HG03066 (cell line): ENCODE measurements at regions not wholly inside any gene's neighbourhood (a gene's known extent, or its start where the extent isn't known, plus 50 kb on each side); places are given as distances from the start of the nearest gene placed in this dataset.

ENCODE experiments used
- ATAC-seq: cut with Tn5 transposase; IDR thresholded peaks from one replicate; pipeline ENCODE4 v1.9.1; 2021; ENCODE audit warnings: low read depth; ENCODE audit not compliant: unreplicated experiment

- ATAC-seq: no peak
Measured at GRCh38 chr15:47376190-47376589, 341.1 kb upstream of the SEMA6D start.

DNA sequence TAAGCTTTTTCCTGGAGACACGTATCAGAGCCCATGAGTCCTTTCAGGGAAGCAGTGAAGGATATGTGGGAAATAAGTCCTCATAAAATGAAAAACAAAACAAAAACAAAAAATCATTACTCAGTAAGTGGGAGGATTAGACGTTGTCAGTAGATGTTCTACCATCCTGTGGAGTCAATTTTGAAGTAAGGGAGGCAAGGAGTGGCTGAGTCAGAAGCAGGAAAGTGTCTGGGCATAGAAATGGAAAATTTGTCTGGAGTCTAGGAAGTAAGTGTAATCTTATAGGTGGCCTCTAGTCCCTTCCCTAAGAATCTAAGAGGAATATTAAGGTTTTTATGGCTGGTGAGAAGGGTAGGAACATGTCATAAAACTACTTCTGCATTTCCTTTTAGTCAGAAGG lies 339.8 kb upstream of the SEMA6D start:
- no peak for ATAC-seq

- no peak for ATAC-seq
Measured at GRCh38 chr15:47378527-47378926, 338.8 kb upstream of the SEMA6D start.

- ATAC-seq: no peak
Measured at GRCh38 chr15:47383102-47383501, 334.2 kb upstream of the SEMA6D start.

DNA sequence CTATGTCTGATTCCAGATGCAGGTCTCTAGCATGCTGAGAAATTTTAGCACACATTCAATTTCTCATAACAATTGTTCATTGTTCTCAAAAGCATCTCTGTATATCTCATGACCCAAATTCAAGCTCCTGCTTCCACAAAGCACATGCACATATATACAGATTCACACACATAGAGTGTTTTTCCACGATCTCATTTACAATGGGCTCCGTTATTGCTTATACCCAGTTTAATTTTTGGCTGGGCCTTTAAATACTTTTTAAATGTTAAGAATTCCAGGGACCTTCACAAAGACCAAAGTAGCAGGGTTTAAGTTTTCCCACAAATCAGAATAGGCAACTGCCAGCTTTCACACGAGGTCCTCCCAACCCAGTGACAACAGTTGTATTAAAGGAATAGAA lies 333.5 kb upstream of the SEMA6D start:
- ATAC-seq: no peak

- ATAC-seq: no peak
Measured at GRCh38 chr15:47384341-47384740, 333.0 kb upstream of the SEMA6D start.

GRCh38 chr15:47384776-47385175 lies 332.5 kb upstream of the SEMA6D start:
- no peak for ATAC-seq

- ATAC-seq: no peak
Measured at GRCh38 chr15:47386459-47386858, 330.8 kb upstream of the SEMA6D start.

GRCh38 chr15:47388299-47388698 lies 329.0 kb upstream of the SEMA6D start:
- ATAC-seq: no peak

GRCh38 chr15:47390208-47390765 lies 327.0 kb upstream of the SEMA6D start:
- ATAC-seq: no peak

DNA sequence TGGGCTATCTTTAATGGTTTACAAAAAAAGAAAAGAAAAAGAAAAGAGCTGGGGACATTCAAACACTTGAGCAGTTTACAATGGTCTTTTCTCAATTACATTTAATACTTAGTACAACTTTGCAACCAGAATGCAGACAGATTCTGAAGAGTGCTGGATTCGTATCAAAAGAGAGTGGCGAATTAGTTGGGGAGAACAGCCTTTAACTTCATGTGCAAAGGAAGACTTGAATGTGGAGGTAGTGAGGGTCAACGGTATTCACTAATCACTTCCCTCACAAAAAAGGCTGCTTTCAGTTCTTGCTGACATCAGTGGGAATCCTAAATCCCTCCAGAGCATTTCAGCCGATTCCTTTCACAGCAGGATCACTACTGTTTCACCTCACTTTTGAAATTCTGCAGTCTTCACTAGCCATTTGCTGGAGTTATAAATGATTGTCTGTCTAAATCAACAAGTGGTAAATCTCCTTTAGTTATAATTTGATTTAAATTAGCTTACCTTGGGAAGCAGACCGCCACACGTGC lies 323.0 kb upstream of the SEMA6D start:
- ATAC-seq: no peak

GRCh38 chr15:47395076-47395475 lies 322.2 kb upstream of the SEMA6D start:
- no peak for ATAC-seq

DNA sequence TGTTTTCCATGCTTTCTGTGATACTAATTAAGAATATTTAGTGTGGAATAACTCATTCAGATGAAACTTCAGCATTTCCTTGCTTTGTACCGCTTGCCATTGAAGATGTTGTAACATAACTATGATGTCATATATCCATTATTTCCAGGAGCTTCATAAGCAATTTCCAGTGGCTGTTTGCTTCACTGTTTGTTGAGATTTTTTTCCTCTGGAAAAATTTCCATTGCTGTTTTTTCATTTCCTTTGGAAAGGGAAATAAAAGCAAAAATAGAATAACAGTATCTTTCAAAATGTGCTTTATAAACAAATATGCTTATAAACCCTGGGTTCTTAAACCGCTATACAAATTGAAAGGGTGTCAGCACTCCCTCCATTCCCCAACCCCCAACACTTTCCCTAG lies 319.6 kb upstream of the SEMA6D start:
- no peak for ATAC-seq

- no peak for ATAC-seq
Measured at GRCh38 chr15:47398132-47398531, 319.2 kb upstream of the SEMA6D start.

DNA sequence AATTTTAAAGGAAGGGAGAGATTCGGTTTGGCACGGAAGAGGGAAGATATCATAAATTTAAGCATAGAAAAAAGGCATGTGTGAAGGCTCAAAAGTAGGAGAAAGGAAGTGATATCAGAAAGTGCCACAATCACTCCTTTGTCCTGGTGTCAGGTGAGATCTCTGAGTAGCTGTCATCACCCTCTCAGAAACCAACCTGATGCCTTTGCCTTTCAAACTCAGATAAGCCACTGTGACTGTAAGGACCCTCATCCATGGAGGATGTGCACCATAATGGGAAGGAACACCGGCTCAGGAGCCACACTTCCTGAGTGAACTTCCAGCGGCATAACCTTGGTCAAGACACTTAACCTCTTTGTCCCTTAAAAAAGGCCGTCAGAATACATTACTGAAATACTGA lies 318.7 kb upstream of the SEMA6D start:
- no peak for ATAC-seq

DNA sequence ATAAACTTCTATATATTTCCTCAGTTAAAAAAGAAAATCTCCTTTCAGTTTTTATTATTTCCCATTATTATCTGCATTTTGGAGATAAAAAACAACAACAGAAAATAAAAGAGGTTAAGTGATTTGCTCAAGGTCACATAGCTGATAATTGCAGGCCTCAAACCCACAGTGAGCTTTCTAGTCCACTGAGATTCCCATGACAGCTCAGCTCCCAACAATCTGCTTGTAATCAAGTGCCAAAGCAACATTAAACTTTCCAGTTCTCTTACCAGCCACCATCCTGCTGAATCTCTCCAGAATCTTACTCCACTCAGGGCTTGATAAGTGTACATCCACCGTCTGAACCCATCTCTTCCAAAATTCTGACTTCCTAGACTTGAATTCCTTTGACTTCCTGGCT lies 318.2 kb upstream of the SEMA6D start:
- ATAC-seq: no peak

- no peak for ATAC-seq
Measured at GRCh38 chr15:47400603-47401002, 316.7 kb upstream of the SEMA6D start.

DNA sequence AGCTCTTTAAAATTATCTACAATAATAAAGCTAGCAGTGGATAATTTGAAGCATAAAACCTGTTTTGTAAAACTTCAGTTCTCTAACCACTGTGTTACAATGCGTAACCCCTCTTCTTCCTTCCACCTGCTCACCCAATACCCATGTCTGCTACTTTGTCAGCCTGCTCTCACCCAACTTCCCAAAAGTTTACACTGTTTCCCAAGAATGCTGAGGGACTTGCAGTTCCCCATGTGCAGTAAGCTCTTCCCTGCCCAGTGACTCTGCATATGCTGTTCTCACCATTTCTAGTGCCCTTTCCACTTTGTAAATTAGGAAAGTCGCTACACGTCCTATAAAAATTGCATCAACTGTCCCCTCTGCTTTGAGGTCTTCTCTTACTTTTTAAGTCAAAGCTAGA lies 315.9 kb upstream of the SEMA6D start:
- no peak for ATAC-seq

DNA sequence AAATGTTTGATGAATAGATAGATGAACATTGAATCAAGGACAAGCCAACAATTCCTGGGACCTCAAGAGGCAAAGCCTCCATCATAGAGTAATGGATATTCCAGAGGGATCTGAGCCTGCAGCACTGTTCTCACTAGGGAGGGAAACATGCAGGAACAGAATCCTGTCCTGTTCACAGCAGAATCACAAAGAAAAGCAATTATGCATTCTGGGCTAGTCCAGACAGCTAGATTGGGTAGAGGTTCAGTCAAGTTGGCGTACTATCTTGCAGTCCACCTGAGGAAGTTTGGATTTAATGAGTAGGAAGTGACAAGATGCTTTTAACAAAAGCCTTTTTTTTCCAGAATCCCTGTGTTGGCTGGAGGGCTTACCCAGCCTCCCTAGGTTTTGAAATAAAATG lies 314.5 kb upstream of the SEMA6D start:
- ATAC-seq: no peak

DNA sequence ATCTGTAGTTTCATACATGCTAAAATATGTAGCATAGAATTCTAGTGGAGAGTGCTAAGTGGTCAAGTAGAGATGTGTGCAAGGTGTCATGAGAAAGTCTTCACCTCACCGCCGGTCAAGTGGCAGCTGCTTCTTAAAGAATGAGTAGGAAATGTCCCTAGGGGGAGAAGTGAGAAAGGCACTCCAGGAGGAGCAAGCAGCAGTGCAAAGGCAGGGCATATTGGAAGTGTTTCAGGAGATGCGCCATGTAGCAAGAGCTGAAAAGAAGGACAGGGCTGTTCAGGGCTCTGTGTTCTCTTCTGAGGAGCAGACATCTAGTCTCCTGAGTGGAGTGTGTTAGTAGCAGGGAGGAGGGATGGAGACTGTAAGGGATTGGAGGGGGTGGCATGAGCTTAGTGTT lies 312.4 kb upstream of the SEMA6D start:
- no peak for ATAC-seq

- no peak for ATAC-seq
Measured at GRCh38 chr15:47405365-47406162, 311.7 kb upstream of the SEMA6D start.

DNA sequence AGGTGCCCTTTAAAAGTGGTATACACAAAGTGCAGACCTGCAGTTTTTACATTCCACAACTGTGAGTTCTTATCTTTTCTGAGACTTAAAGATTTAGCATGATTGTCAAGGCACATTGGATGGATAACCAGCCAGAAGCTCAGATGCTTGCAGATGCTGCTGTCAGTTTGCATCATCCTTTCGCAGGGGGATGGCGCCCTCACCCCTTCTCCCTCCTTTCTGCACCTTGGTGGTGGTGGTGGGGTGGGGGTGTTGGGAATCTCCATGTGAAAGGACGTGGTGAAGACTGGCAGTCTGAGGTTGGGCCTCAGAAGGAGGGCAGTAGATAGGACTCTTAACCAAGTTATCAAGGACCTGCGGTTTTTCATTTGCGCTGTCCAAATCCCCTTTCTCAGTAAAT lies 309.6 kb upstream of the SEMA6D start:
- ATAC-seq: no peak
